Nephron progenitor cell (in vitro differentiated cells): ENCODE measurements at regions not wholly inside any gene's neighbourhood (a gene's known extent, or its start where the extent isn't known, plus 50 kb on each side); places are given as distances from the start of the nearest gene placed in this dataset.
"Not testable (repeated sequence)": the region's sequence is repeated elsewhere in the genome, so short reads cannot be mapped to it uniquely, and the experiment has no call there.

Source experiments
- DNase-seq: peaks from one replicate; pipeline ENCODE4 v3.0.0; 2021
- H3K27ac Mint-ChIP-seq: 2 replicates; pipeline ENCODE4 v1.8.0; 2021; ENCODE audit warnings: mild to moderate bottlenecking, moderate library complexity, mixed read lengths
- H3K27me3 Mint-ChIP-seq: 2 replicates; pipeline ENCODE4 v1.8.0; 2021; ENCODE audit warnings: mild to moderate bottlenecking, low read depth, mixed read lengths; ENCODE audit not compliant: poor library complexity
- H3K36me3 Mint-ChIP-seq: 2 replicates; pipeline ENCODE4 v1.8.0; 2021; ENCODE audit warnings: low read depth, mixed read lengths
- H3K4me1 Mint-ChIP-seq: 2 replicates; pipeline ENCODE4 v1.8.0; 2021; ENCODE audit warnings: mixed read lengths
- H3K4me3 Mint-ChIP-seq: 2 replicates; pipeline ENCODE4 v1.8.0; 2021; ENCODE audit warnings: mild to moderate bottlenecking, moderate library complexity, mixed read lengths
- H3K9me3 Mint-ChIP-seq: 2 replicates; pipeline ENCODE4 v1.8.0; 2021; ENCODE audit warnings: mild to moderate bottlenecking, moderate library complexity, mixed read lengths
- CTCF ChIP-seq: fragments of 200-600 bp; sonication (generic); IDR thresholded peaks from 2 replicates; pipeline ENCODE4 v1.5.0; 2021; ENCODE audit warnings: antibody characterized with exemption

GRCh38 chr13:21259571-21260455 is 83.4 kb downstream of the MRPL57 start:
- H3K27ac Mint-ChIP-seq, result no peak overlapping the region
- no peaks in the 10 kb centered on the region for H3K4me1 Mint-ChIP-seq
- TF ChIP-seq CTCF, result no peak
- H3K4me3 Mint-ChIP-seq, result no peak overlapping the region
- H3K36me3 Mint-ChIP-seq, result no peaks in the 10 kb centered on the region
- no peaks in the 10 kb centered on the region for H3K9me3 Mint-ChIP-seq
- DNase-seq, result no peak
- H3K27me3 Mint-ChIP-seq, result no peaks in the 10 kb centered on the region

- DNase-seq, H3K27me3 Mint-ChIP-seq, H3K4me3 Mint-ChIP-seq, H3K4me1 Mint-ChIP-seq, H3K9me3 Mint-ChIP-seq, H3K27ac Mint-ChIP-seq, H3K36me3 Mint-ChIP-seq: not testable (repeated sequence)
Observed at GRCh38 chr13:21260561-21261290, 84.3 kb downstream of the MRPL57 start.

GRCh38 chr13:21261487-21262216 is 85.2 kb downstream of the MRPL57 start:
- not testable (repeated sequence) for H3K27me3 Mint-ChIP-seq, H3K4me1 Mint-ChIP-seq, H3K27ac Mint-ChIP-seq, H3K9me3 Mint-ChIP-seq, H3K36me3 Mint-ChIP-seq, DNase-seq, H3K4me3 Mint-ChIP-seq

- not testable (repeated sequence) for H3K27ac Mint-ChIP-seq, H3K4me1 Mint-ChIP-seq, DNase-seq, H3K36me3 Mint-ChIP-seq, H3K27me3 Mint-ChIP-seq, H3K9me3 Mint-ChIP-seq, H3K4me3 Mint-ChIP-seq
Observed at GRCh38 chr13:21263909-21264308, 87.5 kb downstream of the MRPL57 start.

- not testable (repeated sequence) for H3K4me1 Mint-ChIP-seq, H3K4me3 Mint-ChIP-seq, H3K9me3 Mint-ChIP-seq, H3K27ac Mint-ChIP-seq, DNase-seq, H3K27me3 Mint-ChIP-seq, H3K36me3 Mint-ChIP-seq
Observed at GRCh38 chr13:21268485-21268884, 92.0 kb downstream of the MRPL57 start.

- not testable (repeated sequence) for H3K27ac Mint-ChIP-seq, H3K36me3 Mint-ChIP-seq, DNase-seq, H3K9me3 Mint-ChIP-seq, H3K27me3 Mint-ChIP-seq, H3K4me1 Mint-ChIP-seq, H3K4me3 Mint-ChIP-seq
Observed at GRCh38 chr13:21272439-21272838, 96.0 kb downstream of the MRPL57 start.

GRCh38 chr13:21274457-21274856 is 98.0 kb downstream of the MRPL57 start:
- not testable (repeated sequence) for H3K4me3 Mint-ChIP-seq, H3K27me3 Mint-ChIP-seq, H3K36me3 Mint-ChIP-seq, H3K9me3 Mint-ChIP-seq, H3K27ac Mint-ChIP-seq, H3K4me1 Mint-ChIP-seq, DNase-seq

- Mint-ChIP-seq H3K4me1 (no peaks in the 10 kb centered on the region), H3K9me3 (peaks cover 3% of the 10 kb centered on the region), H3K4me3 (no peak overlapping the region), H3K27me3 (peaks cover 5% of the 10 kb centered on the region), H3K36me3 (no peaks in the 10 kb centered on the region), H3K27ac (no peak overlapping the region)
- no peak for TF ChIP-seq CTCF
- no peak for DNase-seq
Observed at GRCh38 chr13:21282065-21282464, 105.6 kb downstream of the MRPL57 start.
